Kidney epithelial cell (primary cell): ENCODE measurements at regions not wholly inside any gene's neighbourhood (a gene's known extent, or its start where the extent isn't known, plus 50 kb on each side); places are given as distances from the start of the nearest gene placed in this dataset.

Experiments used
- DNase-seq: peaks from one replicate; pipeline ENCODE4 v3.0.0-alpha.2; 2010; ENCODE audit warnings: low read depth
- H3K27me3 ChIP-seq: 2 replicates; pipeline ENCODE4 v1.6.0; 2011; ENCODE audit warnings: low read length; ENCODE audit not compliant: control insufficient read depth, insufficient read depth
- H3K36me3 ChIP-seq: 2 replicates; pipeline ENCODE4 v1.5.1; 2011; ENCODE audit warnings: low read length; ENCODE audit not compliant: control insufficient read depth, insufficient read depth
- H3K4me3 ChIP-seq: 2 replicates; pipeline ENCODE4 v1.5.1; 2011; ENCODE audit warnings: low read depth, mild to moderate bottlenecking, control low read depth, low read length
- CTCF ChIP-seq: IDR thresholded peaks from 2 replicates; pipeline ENCODE4 v1.5.1; 2011; ENCODE audit warnings: mild to moderate bottlenecking, moderate library complexity, low read length, control low read depth, inconsistent platforms; ENCODE audit not compliant: insufficient read depth, poor library complexity, severe bottlenecking

DNA sequence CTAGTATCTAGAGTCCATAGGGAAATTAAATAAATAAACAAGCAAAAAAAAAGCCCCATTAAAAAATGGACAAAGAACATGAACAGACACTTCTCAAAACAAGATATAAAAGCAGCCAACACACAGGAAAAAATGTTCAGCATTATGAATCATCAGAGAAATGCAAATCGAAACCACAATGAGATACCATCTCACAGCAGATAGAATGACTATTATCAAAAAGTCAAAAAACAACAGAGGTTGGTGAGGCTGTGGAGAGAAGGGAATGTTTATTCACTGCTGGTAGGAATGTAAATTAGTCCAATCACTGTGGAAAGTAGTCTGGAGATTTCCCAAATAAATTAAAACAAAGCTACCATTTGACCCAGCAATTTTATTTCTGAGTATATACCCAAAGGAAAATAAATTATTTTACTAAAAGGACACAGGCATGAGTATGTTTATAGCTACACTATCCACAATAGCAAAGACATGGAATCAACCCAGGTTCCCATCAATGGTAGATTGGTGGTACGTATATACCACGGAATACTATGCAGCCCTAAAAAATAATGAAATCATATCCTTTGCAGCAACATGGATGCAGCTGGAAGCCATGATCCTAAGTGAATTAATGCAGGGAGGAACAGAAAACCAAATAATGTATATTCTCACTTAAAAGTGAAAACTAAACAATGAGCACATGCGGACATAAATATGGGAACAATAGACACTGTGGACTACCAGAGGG lies 366.5 kb upstream of the SEMA3C start:
- H3K4me3 ChIP-seq: no peak overlapping the region
- no peaks in the 10 kb centered on the region for H3K27me3 ChIP-seq
- TF ChIP-seq CTCF: no peak
- DNase-seq: no peak
- no peaks in the 10 kb centered on the region for H3K36me3 ChIP-seq

DNA sequence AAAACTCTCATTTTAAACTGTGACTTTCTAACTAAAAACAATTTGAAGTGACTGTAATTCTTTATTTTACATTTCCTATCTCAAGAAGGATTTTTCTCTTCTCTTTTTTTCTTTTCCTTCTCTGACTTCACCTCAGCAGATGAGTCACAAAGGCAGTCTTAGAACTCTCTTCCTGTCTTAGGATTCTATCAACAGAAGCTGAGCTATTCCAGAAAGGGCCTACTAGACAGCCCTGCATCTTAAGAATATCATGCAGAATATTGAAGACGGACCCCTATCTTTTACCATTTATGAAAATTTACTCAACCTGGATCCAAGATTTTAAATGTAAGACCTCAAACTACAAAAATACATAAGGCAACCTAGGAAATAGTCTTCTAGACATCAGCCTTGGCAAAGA lies 365.7 kb upstream of the SEMA3C start:
- H3K27me3 ChIP-seq: no peaks in the 10 kb centered on the region
- H3K4me3 ChIP-seq: no peak overlapping the region
- no peaks in the 10 kb centered on the region for H3K36me3 ChIP-seq
- no peak for TF ChIP-seq CTCF
- DNase-seq: no peak

- Histone ChIP-seq H3K4me3 (no peak overlapping the region), H3K27me3 (no peaks in the 10 kb centered on the region), H3K36me3 (no peaks in the 10 kb centered on the region)
- DNase-seq: no peak
- TF ChIP-seq CTCF: no peak
Measured at GRCh38 chr7:81280531-81280930, 361.7 kb upstream of the SEMA3C start.

GRCh38 chr7:81277691-81278090 lies 358.8 kb upstream of the SEMA3C start:
- DNase-seq: no peak
- H3K27me3 ChIP-seq: no peaks in the 10 kb centered on the region
- TF ChIP-seq CTCF: no peak
- no peak overlapping the region for H3K4me3 ChIP-seq
- no peaks in the 10 kb centered on the region for H3K36me3 ChIP-seq

DNA sequence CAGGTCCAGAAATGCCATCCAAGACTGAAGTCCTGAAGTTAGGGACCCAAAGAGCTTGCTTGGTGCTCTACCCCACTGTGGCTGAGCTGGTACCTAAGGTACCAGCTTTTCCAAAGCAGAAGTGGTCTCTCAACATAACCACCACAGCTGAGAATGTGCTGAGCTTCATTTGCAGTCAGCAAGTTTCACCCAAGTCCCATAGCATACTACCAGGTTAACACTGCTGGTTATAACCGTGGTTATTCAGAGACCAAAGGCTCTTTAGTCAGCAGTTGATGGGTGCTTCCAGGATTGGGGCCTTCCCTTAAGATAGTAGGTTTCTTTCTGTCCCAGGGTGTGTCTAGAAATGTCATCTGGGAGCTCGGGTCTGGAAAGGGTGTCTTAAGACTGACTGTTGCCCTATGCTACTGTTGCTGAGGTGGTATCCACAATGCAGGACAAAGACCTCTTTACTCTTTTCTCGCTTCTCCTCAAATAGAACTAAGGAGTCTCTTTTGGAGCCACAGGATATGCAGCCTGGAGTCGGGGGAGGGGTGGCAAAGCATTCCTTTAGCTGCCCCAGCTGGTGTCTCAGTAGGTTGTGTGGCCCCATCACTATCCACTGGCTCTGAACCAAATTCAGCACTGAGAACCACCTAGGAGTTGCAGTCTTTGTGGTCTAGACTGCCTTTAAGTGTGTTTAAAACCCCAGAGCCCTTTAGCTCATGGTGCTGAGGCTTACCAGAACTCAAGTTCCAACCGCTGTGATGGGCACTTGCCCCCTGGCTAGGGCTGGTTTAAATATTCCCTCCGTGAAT lies 354.9 kb upstream of the SEMA3C start:
- no peak for TF ChIP-seq CTCF
- DNase-seq: no peak
- Histone ChIP-seq H3K36me3 (no peaks in the 10 kb centered on the region), H3K27me3 (no peaks in the 10 kb centered on the region), H3K4me3 (no peak overlapping the region)
